Fibroblast of skin of back (primary cell): ENCODE measurements at regions not wholly inside any gene's neighbourhood (a gene's known extent, or its start where the extent isn't known, plus 50 kb on each side); places are given as distances from the start of the nearest gene placed in this dataset.
A peak's percentile ranks its signal among the peaks of the same experiment; 100 is the strongest.

ENCODE experiments used
- DNase-seq: peaks from one replicate; pipeline ENCODE4 v3.0.0-alpha.2; 2013

DNA sequence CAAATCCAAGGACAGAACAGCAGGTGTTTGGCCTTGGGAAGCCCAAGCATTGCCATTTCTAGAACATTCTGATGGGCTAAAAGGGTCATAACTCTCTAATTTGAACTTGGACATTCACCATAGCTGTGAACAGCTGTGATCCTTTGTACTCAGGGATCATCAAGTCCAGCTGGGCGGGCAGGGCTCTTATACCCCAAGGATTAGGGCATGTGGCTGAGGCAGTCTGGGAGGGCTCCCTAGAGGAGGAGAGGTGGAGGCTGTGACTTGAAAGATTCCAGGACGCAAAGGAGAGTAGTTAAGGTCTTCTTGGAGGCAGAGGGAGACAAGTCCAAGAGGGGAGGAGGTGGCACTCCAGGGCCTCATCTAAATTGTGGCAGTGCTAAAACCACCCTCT, 233.1 kb upstream of the GSE1 start:
- DNase-seq = no peak

DNA sequence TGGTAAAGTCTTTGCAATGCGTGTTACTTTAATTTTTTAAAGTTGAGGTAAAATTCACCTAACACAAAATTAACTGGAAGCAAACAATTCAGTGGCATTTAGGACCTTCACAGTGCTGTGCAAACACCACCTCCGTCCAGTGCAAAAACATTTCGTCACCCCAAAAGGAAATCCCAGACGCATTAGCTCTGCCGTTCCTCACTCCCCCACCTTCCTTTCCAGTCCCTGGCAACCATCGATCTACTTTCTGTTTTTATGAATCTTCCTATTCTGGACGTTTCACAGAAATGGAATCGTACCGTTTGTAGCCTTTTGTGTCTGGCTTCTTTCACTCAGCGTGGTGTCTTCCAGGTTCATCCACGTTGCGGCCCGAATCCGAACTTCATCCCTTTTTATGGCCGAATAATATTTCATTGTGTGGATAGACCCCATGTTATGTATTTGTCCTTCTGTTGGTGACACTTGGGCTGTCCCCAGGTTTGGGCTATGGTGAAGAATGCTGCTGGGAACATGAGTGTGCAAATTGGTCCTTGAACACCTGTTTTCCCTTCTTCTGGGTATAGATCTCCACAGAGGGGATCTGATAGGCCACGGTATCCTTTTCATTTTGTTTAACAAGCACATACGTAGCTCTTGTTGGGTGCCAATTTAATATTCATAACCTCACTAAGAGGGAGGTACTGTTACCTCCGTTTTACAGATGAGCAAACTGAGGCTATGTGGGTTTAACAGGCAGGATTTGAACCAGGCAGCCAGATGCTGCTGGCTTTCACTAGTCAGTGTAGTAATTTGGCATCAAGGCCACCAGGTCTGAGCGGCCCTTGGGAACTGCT, 232.0 kb upstream of the GSE1 start:
- DNase-seq = no peak

DNA sequence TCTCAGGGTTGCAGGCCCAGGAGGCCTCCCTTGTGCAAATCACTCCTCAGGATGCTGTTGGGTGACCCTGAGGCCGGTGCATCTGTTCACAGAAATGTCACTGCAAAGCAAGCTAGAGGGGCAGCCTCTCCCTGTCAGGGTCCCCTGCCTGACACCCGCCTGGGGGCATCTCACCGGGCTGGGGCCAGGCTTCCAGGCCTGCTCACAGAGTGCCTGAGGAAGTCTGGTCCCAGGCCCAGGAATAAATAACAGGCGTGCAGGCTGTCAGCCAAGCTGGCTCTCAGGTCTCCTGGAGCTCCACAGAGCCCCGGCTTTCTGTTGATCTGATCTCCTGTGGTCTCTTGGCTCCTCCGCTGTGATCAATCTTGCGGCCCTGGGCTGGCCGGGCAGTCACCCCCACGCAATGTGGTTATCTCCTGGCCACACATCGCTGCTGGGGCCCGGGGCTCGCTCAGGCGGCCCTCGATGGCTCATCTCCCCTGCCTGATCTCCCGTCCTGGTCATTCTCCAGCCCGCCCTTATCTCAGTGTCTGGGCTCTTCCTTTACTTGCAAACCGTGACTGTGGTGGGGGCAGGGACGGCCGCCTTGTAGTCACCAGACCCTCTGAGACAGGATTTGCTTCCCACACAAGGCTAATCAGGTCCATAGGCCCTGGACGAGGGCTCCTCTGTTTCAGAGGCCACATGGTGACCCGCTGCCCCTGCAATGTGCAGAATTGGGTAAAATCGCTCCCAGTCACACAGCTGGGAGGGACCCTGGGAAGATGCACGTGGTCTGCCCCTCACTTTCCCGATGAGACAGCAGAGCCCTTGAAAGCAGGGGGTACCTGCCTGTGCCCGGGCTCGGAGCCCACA, 231.2 kb upstream of the GSE1 start:
- peak; percentile 23 for DNase-seq

DNA sequence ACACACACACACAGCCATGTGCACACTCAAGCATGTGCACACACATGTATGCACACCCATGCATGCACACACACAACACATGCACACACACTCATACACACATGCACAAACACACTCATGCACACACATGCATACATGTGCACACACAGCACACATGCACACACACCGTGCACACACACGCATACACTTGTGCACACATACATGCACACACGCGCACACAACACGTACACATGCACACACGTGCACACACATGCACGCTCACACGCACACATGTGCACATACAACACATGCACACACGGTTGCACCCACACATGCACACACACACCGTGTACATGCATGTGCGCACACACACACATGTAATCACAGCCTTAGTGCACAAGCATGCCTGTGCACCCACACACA, 230.4 kb upstream of the GSE1 start:
- DNase-seq = no peak

DNA sequence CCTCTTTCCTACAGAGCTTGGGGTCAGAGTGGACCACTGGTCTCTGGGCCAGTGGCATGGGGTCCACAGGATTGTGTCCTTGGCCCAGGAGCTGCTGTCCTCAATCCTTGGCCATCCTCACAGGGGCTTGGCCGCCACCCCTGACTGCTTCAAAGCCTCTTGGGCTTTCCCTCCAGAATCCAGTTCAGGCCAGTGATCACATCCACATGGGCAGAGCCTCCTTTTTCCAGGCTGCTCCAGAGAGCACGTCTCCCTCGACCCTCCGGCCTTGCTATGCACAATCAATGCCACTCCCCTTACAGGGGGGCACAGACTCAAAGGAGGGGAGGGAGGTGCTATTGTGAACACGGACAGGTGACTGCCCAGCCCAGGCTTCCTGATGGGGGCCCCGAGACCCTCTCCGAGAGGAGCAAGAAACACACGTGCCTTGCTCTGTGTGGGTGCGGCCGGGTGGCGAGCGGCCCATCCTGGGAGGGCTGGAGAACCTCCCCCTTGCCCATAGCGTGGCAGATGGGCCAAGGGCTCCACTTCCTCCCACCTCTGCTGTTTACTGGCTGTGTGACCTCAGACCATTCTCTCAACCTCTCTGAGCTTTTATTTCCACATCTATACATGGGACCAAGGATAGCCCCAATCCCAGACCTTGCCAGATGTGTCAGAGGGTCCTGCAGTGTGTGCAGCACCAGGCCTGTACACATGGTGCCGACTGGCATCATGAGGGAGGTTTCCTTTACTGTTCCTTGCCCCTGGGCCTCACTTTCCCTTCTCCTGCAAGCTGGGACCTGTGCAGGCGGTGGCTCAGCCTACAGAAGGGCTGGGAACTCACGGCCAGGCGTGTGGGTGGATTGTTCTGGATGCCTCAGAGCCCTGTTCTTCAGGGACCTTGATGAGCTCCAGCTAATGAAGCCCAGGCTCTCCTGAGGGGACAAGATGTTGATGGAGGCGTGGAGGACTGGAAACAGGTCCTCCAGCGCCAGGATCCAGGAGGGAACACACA, 229.0 kb upstream of the GSE1 start:
- DNase-seq = no peak

- no peak for DNase-seq
These were observed 228.2 kb upstream of the GSE1 start for GRCh38 chr16:85384833-85385462.

DNA sequence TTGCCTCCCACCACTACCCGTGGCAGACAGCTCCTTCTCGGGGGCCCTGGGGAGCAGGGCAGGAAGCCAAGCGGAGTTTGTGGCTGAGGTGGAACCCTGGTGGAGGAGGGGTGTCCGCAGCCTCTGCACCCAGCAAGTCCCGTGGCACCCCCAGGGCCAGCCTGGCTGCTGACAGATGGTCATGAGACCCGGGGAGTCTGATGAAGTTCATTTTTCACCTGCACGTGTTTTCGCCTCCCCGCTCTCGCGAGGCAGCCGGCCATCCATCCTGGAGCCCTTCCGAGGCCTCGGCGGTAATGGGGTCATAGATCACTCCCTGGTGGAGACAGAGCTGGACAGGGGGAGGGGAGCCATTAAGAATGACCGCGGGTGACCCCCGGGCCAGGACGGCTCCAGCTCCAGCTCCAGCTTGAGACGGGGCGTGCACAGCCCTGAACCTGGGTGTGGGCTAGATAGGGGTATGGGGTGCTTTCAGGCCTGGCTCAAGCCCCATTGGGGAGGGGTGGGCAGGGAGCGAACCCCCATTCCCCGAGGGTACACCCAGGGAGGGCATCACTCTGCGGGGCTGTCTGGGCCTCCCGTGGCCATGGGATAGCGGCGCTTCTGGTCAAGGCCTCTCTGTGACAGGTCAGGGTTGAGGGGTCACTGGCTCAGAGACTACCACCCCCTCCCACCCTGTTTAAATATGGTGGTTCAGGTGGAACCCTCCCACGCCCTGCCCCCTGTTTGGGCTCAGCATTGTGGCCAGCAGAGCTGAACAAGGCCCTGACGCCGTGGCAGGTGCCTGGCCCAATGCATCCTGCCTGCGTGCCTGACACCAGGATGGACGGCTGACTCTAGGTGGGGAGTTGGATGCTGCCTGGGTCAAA, 227.4 kb upstream of the GSE1 start:
- DNase-seq = no peak

GRCh38 chr16:85386467-85387170, 226.5 kb upstream of the GSE1 start:
- no peak for DNase-seq

DNA sequence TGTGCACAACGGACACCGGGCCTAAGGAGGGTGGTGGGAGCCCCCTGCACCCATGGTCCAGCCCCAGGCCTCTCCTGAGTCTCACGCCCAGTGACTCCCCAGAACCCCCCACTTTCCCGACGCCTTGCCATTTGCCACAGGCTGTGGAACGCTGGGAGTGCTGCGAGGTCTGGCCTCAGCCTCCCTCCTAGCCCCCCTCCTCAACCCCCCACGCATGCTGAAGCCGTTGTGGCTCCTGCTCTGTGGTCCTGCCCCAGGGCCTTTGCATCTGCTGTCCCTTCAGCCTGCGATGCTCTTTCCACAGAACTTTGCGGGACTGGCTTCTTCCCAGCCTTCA, 226.0 kb upstream of the GSE1 start:
- DNase-seq = no peak

GRCh38 chr16:85387731-85388295, 225.3 kb upstream of the GSE1 start:
- no peak for DNase-seq

- no peak for DNase-seq
These were observed 223.2 kb upstream of the GSE1 start for GRCh38 chr16:85389679-85390470.

DNA sequence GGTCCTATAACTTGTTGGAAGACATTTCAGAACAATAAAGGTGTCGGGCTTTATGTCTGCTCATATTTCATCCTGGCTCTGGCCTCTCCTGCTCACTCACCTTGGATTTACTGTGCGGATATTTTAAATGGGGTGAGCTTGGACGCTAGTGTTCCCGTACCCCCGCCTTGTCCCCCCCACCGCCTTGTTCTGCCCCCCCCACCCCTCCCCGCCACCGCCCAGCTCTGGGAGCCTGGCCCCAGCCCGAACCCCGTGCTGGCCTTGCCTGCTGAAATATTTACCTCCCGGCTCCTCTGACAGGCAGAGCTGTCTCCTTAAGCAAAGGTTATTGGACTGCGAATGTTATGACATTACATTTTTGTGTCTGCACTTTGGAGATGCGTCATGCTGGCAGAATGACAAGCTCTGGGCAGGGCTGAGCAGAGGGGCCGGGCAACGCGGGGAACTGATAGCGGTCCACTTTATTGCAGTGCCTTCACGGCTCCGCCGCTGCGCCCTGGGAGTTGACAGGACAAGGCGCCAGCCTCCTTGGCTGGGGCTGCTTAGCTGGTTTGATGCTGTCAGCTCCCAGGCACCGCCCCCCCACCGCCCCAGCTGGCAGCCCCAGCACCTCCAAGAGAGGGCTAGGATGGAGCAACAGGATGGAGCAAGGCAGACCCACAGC, 222.5 kb upstream of the GSE1 start:
- DNase-seq = peak; percentile 90

DNA sequence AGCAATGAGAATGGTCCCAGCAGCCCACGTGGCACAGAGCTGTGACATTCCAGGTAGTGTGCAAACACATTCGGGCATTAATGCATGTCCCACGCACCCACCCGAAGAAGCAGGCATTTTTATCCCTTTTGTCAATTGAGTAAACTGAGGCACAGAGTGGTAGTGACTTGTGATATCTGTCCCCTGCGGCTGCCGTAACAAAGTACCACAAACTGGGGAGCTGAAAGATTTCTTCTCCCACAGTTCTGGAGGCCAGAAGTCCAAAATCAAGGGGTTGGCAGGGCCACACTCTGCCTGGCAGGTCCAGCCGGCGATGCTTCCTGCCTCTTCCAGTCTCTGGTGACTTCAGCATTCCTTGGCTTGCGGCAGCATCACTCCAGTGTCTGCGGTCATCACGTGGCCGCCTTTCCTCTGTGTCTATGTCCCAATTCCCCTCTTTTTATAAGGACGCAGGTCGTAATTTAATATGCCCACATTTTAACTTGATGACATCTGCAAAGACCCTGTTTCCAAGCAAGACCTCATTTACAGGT, 221.9 kb upstream of the GSE1 start:
- DNase-seq = no peak

GRCh38 chr16:85391769-85392583, 221.1 kb upstream of the GSE1 start:
- DNase-seq = no peak

DNA sequence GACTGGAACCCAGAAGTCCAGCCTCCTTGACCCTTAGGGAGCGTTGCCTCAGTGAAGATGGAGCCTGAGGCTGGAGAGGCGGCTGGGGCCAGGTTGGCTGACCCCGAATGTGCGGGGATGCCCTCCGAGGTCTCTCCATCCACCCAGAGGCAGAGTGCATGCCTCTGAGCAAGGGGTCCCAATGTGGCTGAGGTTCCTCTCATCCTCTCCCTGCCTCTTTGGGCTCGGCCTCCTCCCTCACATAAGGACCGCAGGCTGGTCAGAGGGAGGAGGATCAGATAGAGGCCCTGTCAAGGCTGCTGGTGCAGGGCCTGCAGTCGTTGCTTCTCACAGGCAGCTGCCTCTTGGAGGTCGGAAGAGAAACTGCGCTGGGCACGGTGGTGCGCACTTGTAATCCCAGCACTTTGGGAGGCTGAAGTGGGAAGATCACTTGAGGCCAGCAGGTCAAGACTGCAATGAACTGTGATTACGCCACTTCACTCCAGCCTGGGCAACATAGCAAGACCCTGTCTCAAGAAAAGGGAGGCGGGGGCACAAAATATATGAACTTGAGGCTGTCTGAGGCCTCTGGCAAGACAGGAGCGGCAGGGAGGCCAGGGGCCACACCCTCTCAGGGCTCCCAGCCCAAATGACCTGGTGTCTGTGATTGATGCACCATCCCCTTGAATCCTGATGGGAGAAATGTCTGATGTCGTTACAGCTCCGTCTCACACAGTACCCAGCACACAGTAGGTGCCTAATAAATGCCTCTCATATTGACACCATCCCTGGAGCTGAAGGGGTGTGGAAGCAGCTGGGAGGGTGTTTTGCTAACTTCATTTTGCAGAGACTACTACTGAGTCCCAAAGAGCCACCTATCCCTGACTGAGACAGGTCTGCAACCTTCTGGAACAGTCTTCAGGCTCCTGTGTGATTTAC, 220.1 kb upstream of the GSE1 start:
- no peak for DNase-seq

DNA sequence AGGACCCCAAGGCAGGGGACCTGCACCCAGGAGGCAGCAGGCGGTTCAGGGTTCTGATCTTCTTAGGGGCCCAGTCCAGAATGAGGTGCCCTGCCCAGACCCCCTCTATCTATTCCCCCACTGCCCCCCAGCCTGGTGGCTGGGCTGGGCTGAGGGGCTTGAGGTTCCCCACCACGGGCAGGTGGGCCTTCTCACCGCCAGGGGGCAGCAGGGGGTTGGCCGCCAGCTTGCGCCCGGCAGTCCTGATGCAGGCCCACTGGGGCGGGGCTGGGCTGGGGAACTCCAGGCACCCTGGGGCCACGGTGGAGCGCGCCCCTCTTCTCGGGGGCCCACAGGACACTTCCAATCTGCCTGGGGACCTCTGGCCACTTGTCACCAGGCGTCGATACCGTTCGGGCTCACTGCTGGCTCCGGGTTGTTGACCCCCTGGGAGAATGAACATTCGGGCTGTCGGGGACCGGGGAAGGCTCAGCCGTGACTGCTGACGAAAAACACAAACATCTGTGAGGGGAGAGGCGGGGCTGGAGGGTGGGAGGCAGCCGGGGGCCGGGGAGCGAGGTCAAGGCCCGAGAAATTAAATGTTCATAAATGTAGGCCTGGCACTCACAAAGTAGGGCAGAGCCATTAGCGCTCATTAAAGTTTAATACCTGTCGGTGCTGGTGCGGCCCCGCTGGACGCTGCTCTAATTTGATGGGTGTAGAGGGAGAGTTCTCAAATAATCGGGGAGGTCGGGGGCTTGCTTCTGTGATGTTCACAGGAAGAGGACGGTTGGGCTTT, 219.3 kb upstream of the GSE1 start:
- DNase-seq = peak; percentile 60
